ENCODE measurements at regions not wholly inside any gene's neighbourhood (a gene's known extent, or its start where the extent isn't known, plus 50 kb on each side); places are given as distances from the start of the nearest gene placed in this dataset.

- H3K27ac Mint-ChIP-seq, result no peak overlapping the region
- peaks cover 5% of the 10 kb centered on the region for H3K27me3 Mint-ChIP-seq (ENCODE audit: insufficient read depth, low read depth, poor library complexity)
- H3K36me3 ChIP-seq (ENCODE audit: insufficient read depth), result peaks cover 32% of the 10 kb centered on the region
- H3K4me3 ChIP-seq, result no peak overlapping the region
- H4K20me1 ChIP-seq (replicated peaks; ENCODE audit: insufficient read depth), result no peaks in the 10 kb centered on the region
- ATAC-seq (no peak), DNase-seq (ENCODE audit: low spot score) (peak; percentile 17)
- no peak overlapping the region for H2AFZ ChIP-seq
- no peaks in the 10 kb centered on the region for H3F3A ChIP-seq (replicated peaks; ENCODE audit: low read depth)
- H3K9me3 Mint-ChIP-seq, result peaks cover 80% of the 10 kb centered on the region
- no peak overlapping the region for H3K4me2 ChIP-seq
- no peaks in the 10 kb centered on the region for H3K4me1 Mint-ChIP-seq
- no peaks in the 10 kb centered on the region for H3K4me1 ChIP-seq (ENCODE audit: insufficient read depth)
- no peaks in the 10 kb centered on the region for H3K79me2 ChIP-seq (replicated peaks; ENCODE audit: insufficient read depth)
- H3K4me3 Mint-ChIP-seq, result no peak overlapping the region
- no peaks in the 10 kb centered on the region for H3K9me2 ChIP-seq (ENCODE audit: insufficient read depth)
- H3K27ac ChIP-seq (ENCODE audit: low read depth), result no peak overlapping the region
- no peaks in the 10 kb centered on the region for H3K27me3 ChIP-seq (ENCODE audit: insufficient read depth)
- peaks cover 75% of the 10 kb centered on the region for H3K36me3 Mint-ChIP-seq (ENCODE audit: low read depth)
- no peak for TF ChIP-seq NANOG (IDR thresholded peaks at IDR 0.05; ENCODE audit: borderline replicate concordance)
- TF ChIP-seq REST (IDR thresholded peaks at IDR 0.05; ENCODE audit: unreplicated experiment), result no peak
- TF ChIP-seq CTCF (conservative IDR thresholded peaks at IDR 0.05; ENCODE audit: low read depth in 2 of 2), result no peak
- TF ChIP-seq CREB1 (CRISPR knock-in tag; IDR thresholded peaks at IDR 0.05; ENCODE audit: low read depth), result 0 out of 2 replicates have a peak, but pooled peaks have one; percentile 20
- no peak for TF ChIP-seq JUNB (IDR thresholded peaks at IDR 0.05; ENCODE audit: unreplicated experiment)
- no peak for TF ChIP-seq EZH2phosphoT487 (IDR thresholded peaks at IDR 0.05; ENCODE audit: unreplicated experiment)
- TF ChIP-seq ETS1 (IDR thresholded peaks at IDR 0.05), result no peak
- TF ChIP-seq EZH2 (IDR thresholded peaks at IDR 0.05; ENCODE audit: low read depth, unreplicated experiment), result no peak
- TF ChIP-seq ZNF114 (CRISPR knock-in tag; IDR thresholded peaks at IDR 0.05), result 0 out of 2 replicates have a peak, but pooled peaks have one; percentile 19
- TF ChIP-seq ZNF331 (CRISPR knock-in tag; IDR thresholded peaks at IDR 0.05; ENCODE audit: low read depth), result 0 out of 2 replicates have a peak, but pooled peaks have one; percentile 26
- TF ChIP-seq POLR2AphosphoS5 (IDR thresholded peaks at IDR 0.05; ENCODE audit: low read depth), result no peak
- TF ChIP-seq STAT1 (IDR thresholded peaks at IDR 0.05; ENCODE audit: unreplicated experiment), result no peak
- TF ChIP-seq ZNF462 (CRISPR knock-in tag; IDR thresholded peaks at IDR 0.05), result 0 out of 2 replicates have a peak, but pooled peaks have one; percentile 8
Measured at GRCh38 chr4:116015062-116015461, 901.6 kb upstream of the NDST4 start.

Measured in GM23338 (cell line).